IPS DF 19.7 (cell line): ENCODE measurements at regions not wholly inside any gene's neighbourhood (a gene's known extent, or its start where the extent isn't known, plus 50 kb on each side); places are given as distances from the start of the nearest gene placed in this dataset.
A peak's percentile ranks its signal among the peaks of the same experiment; 100 is the strongest.

Experiments used
- DNase-seq: peaks from one replicate; pipeline ENCODE4 v3.0.0-alpha.2; 2013; ENCODE audit warnings: low read depth, low spot score

- no peak for DNase-seq
Observed at GRCh38 chr6:2465336-2465735, 219.9 kb upstream of the GMDS start.

GRCh38 chr6:2464641-2465040 is 219.2 kb upstream of the GMDS start:
- DNase-seq, result no peak

- DNase-seq, result no peak
Observed at GRCh38 chr6:2462831-2463230, 217.4 kb upstream of the GMDS start.

GRCh38 chr6:2460216-2460745 is 214.9 kb upstream of the GMDS start:
- DNase-seq, result no peak

GRCh38 chr6:2454180-2454579 is 208.8 kb upstream of the GMDS start:
- DNase-seq, result no peak

- DNase-seq, result no peak
Observed at GRCh38 chr6:2450546-2450945, 205.1 kb upstream of the GMDS start.

GRCh38 chr6:2449572-2449940 is 204.2 kb upstream of the GMDS start:
- DNase-seq, result no peak

- peak; percentile 47 for DNase-seq
Observed at GRCh38 chr6:2448826-2449571, 203.6 kb upstream of the GMDS start.

- DNase-seq, result no peak
Observed at GRCh38 chr6:2447931-2448330, 202.5 kb upstream of the GMDS start.

- no peak for DNase-seq
Observed at GRCh38 chr6:2447318-2447920, 202.0 kb upstream of the GMDS start.

GRCh38 chr6:2441601-2442475 is 196.4 kb upstream of the GMDS start:
- DNase-seq, result no peak

- DNase-seq, result no peak
Observed at GRCh38 chr6:2440516-2440915, 195.1 kb upstream of the GMDS start.

- DNase-seq, result no peak
Observed at GRCh38 chr6:2439632-2440031, 194.2 kb upstream of the GMDS start.

- no peak for DNase-seq
Observed at GRCh38 chr6:2439082-2439481, 193.7 kb upstream of the GMDS start.

GRCh38 chr6:2436410-2437154 is 191.2 kb upstream of the GMDS start:
- DNase-seq, result no peak

- no peak for DNase-seq
Observed at GRCh38 chr6:2435323-2435722, 189.9 kb upstream of the GMDS start.

- no peak for DNase-seq
Observed at GRCh38 chr6:2434912-2435311, 189.5 kb upstream of the GMDS start.

- DNase-seq, result no peak
Observed at GRCh38 chr6:2434116-2434515, 188.7 kb upstream of the GMDS start.

- DNase-seq, result no peak
Observed at GRCh38 chr6:2433711-2434110, 188.3 kb upstream of the GMDS start.

GRCh38 chr6:2433266-2433665 is 187.9 kb upstream of the GMDS start:
- DNase-seq, result no peak

GRCh38 chr6:2432292-2432691 is 186.9 kb upstream of the GMDS start:
- no peak for DNase-seq

- DNase-seq, result no peak
Observed at GRCh38 chr6:2430612-2431011, 185.2 kb upstream of the GMDS start.
